PC-3 (cell line): ENCODE measurements at regions not wholly inside any gene's neighbourhood (a gene's known extent, or its start where the extent isn't known, plus 50 kb on each side); places are given as distances from the start of the nearest gene placed in this dataset.

Experiments used
- ATAC-seq: fragments of 200-7000 bp; cut with Tn5 transposase; 2 replicates; pipeline ENCODE4 v1.9.1; 2020; ENCODE audit warnings: mild to moderate bottlenecking, moderate library complexity
- BruUV-seq: library from RNA; stranded (reverse); fragments of 400-500 nt; replicated peaks from 2 replicates; lab custom pipeline; 2021; lab: Mats Ljungman, UMichigan
- CTCF ChIA-PET: fragments of 300-600 bp; sonication (Branson Sonifier 250); formaldehyde crosslinking; loops from one replicate; lab custom pipeline; 2022; ENCODE audit warnings: antibody characterized with exemption; lab: Charles Lee
- POLR2A ChIA-PET: fragments of 300-600 bp; sonication (Branson Sonifier 250); formaldehyde crosslinking; loops from one replicate; lab custom pipeline; 2022; ENCODE audit warnings: antibody characterized with exemption; ENCODE audit not compliant: unreplicated experiment; lab: Charles Lee
- DNase-seq: peaks from one replicate; pipeline ENCODE4 v3.0.0-alpha.2; 2015
- H2AFZ ChIP-seq: fragments of 300-600 bp; sonication (generic); 2 replicates; pipeline ENCODE4 v1.6.0; 2016; ENCODE audit warnings: antibody characterized with exemption, low read length
- H3F3A ChIP-seq: fragments of 300-600 bp; sonication (generic); one replicate; pipeline ENCODE4 v1.6.0; 2017; ENCODE audit warnings: antibody characterized with exemption, low read length, control low read depth, mild to moderate bottlenecking; ENCODE audit not compliant: unreplicated experiment
- H3K27ac ChIP-seq: fragments of 300-600 bp; sonication (generic); 2 replicates; pipeline ENCODE4 v1.5.1; 2016; ENCODE audit warnings: mild to moderate bottlenecking, low read length
- H3K27me3 ChIP-seq: fragments of 300-600 bp; sonication (generic); 2 replicates; pipeline ENCODE4 v1.6.1; 2016; ENCODE audit warnings: low read length, mixed read lengths
- H3K36me3 ChIP-seq: fragments of 300-600 bp; sonication (generic); 2 replicates; pipeline ENCODE4 v1.6.1; 2016; ENCODE audit warnings: low read depth, mixed run types, low read length, mixed read lengths
- H3K4me1 ChIP-seq: fragments of 300-600 bp; sonication (generic); 2 replicates; pipeline ENCODE4 v1.5.1; 2016; ENCODE audit warnings: low read length; ENCODE audit not compliant: insufficient read depth
- H3K4me2 ChIP-seq: fragments of 300-600 bp; sonication (generic); 2 replicates; pipeline ENCODE4 v1.6.0; 2016; ENCODE audit warnings: low read length
- H3K4me3 ChIP-seq: fragments of 300-600 bp; sonication (generic); 2 replicates; pipeline ENCODE4 v1.5.1; 2016; ENCODE audit warnings: mild to moderate bottlenecking, low read length, mixed read lengths
- H3K79me2 ChIP-seq: fragments of 300-600 bp; sonication (generic); 2 replicates; pipeline ENCODE4 v1.6.1; 2017; ENCODE audit warnings: low read length, mixed read lengths
- H3K9ac ChIP-seq: fragments of 300-600 bp; sonication (generic); 2 replicates; pipeline ENCODE4 v1.6.0; 2016; ENCODE audit warnings: mild to moderate bottlenecking, low read length
- H3K9me2 ChIP-seq: fragments of 300-600 bp; sonication (generic); replicated peaks from 2 replicates; pipeline ENCODE4 v1.6.1; 2016; ENCODE audit warnings: mixed run types, low read length, mixed read lengths
- H3K9me3 ChIP-seq: fragments of 300-600 bp; sonication (generic); 2 replicates; pipeline ENCODE4 v1.6.1; 2016; ENCODE audit warnings: low read length, mixed read lengths
- H4K20me1 ChIP-seq: fragments of 300-600 bp; sonication (generic); 2 replicates; pipeline ENCODE4 v1.6.1; 2016; ENCODE audit warnings: low read length, mixed read lengths
- CTCF ChIP-seq: fragments of 300-600 bp; sonication (generic); conservative IDR thresholded peaks from 2 replicates; pipeline ENCODE4 v1.5.1; 2017; ENCODE audit warnings: antibody characterized with exemption, low read depth, mild to moderate bottlenecking, low read length
- EZH2 ChIP-seq: fragments of 300-600 bp; sonication (generic); IDR thresholded peaks from one replicate; pipeline ENCODE4 v1.6.1; 2017; ENCODE audit warnings: antibody characterized with exemption, mild to moderate bottlenecking, low read length; ENCODE audit not compliant: unreplicated experiment
- EZH2phosphoT487 ChIP-seq: fragments of 300-600 bp; sonication (generic); IDR thresholded peaks from 2 replicates; pipeline ENCODE4 v1.6.1; 2018; ENCODE audit warnings: mild to moderate bottlenecking, antibody characterized with exemption, low read length, borderline replicate concordance
- intact Hi-C: fragments of 100-400 bp; cut with micrococcal nuclease; formaldehyde crosslinking; loops from 2 replicates; pipeline ENCODE4 v1.9.0; 2023

- no peak overlapping the region for H2AFZ ChIP-seq
- intact Hi-C loops: no loop called here
- no TSS peak for BruUV-seq
- H3K9ac ChIP-seq: no peak overlapping the region
- DNase-seq (no peak), ATAC-seq (no peak)
- POLR2A ChIA-PET: no interaction called here
- no peak overlapping the region for H3K27ac ChIP-seq
- no peaks in the 10 kb centered on the region for H3K9me3 ChIP-seq
- H3K79me2 ChIP-seq: no peaks in the 10 kb centered on the region
- H3K27me3 ChIP-seq: peaks cover 59% of the 10 kb centered on the region
- H3K4me1 ChIP-seq: no peaks in the 10 kb centered on the region
- no peaks in the 10 kb centered on the region for H3F3A ChIP-seq
- H3K9me2 ChIP-seq: no peaks in the 10 kb centered on the region
- no peaks in the 10 kb centered on the region for H3K36me3 ChIP-seq
- CTCF ChIA-PET: no interaction called here
- no peak overlapping the region for H3K4me2 ChIP-seq
- TF ChIP-seq EZH2 (no peak), CTCF (no peak), EZH2phosphoT487 (no peak)
- no peaks in the 10 kb centered on the region for H4K20me1 ChIP-seq
- no peak overlapping the region for H3K4me3 ChIP-seq
Measured at GRCh38 chr1:157412308-157412707, 140.0 kb downstream of the FCRL5 start.

GRCh38 chr1:157411769-157412168 lies 140.5 kb downstream of the FCRL5 start:
- no peak for DNase-seq
- intact Hi-C loops: no loop called here
- no peak overlapping the region for H3K27ac ChIP-seq
- H3K4me1 ChIP-seq: no peaks in the 10 kb centered on the region
- H3K9me2 ChIP-seq: no peaks in the 10 kb centered on the region
- no peak overlapping the region for H3K4me2 ChIP-seq
- H4K20me1 ChIP-seq: no peaks in the 10 kb centered on the region
- no peak for TF ChIP-seq CTCF
- no peak for TF ChIP-seq EZH2phosphoT487
- no peak for TF ChIP-seq EZH2
- no peaks in the 10 kb centered on the region for H3F3A ChIP-seq
- H3K4me3 ChIP-seq: no peak overlapping the region
- ATAC-seq: no peak
- no peak overlapping the region for H2AFZ ChIP-seq
- no peaks in the 10 kb centered on the region for H3K79me2 ChIP-seq
- no peaks in the 10 kb centered on the region for H3K36me3 ChIP-seq
- POLR2A ChIA-PET: no interaction called here
- H3K27me3 ChIP-seq: peaks cover 59% of the 10 kb centered on the region
- no peak overlapping the region for H3K9ac ChIP-seq
- H3K9me3 ChIP-seq: no peaks in the 10 kb centered on the region
- CTCF ChIA-PET: no interaction called here
- no TSS peak for BruUV-seq

GRCh38 chr1:157411064-157411463 lies 141.3 kb downstream of the FCRL5 start:
- intact Hi-C loops: no loop called here
- Histone ChIP-seq H3K4me1 (no peaks in the 10 kb centered on the region), H4K20me1 (no peaks in the 10 kb centered on the region), H2AFZ (no peak overlapping the region), H3F3A (no peaks in the 10 kb centered on the region), H3K36me3 (no peaks in the 10 kb centered on the region), H3K9ac (no peak overlapping the region), H3K4me2 (no peak overlapping the region), H3K4me3 (no peak overlapping the region), H3K9me3 (no peaks in the 10 kb centered on the region), H3K27me3 (peaks cover 57% of the 10 kb centered on the region), H3K9me2 (no peaks in the 10 kb centered on the region), H3K27ac (no peak overlapping the region), H3K79me2 (no peaks in the 10 kb centered on the region)
- ChIA-PET POLR2A (no interaction called here), CTCF (no interaction called here)
- DNase-seq (no peak), ATAC-seq (no peak)
- no TSS peak for BruUV-seq
- TF ChIP-seq CTCF (no peak), EZH2phosphoT487 (no peak), EZH2 (no peak)
